NOMO-1 treated with dmso at 0.1 percent for 144 hours (cell line): ENCODE measurements at regions not wholly inside any gene's neighbourhood (a gene's known extent, or its start where the extent isn't known, plus 50 kb on each side); places are given as distances from the start of the nearest gene placed in this dataset.

ENCODE experiments used
- DNase-seq: peaks from one replicate; lab custom pipeline; 2025; ENCODE audit not compliant: unreplicated experiment; lab: John Stamatoyannopoulos, UW

DNA sequence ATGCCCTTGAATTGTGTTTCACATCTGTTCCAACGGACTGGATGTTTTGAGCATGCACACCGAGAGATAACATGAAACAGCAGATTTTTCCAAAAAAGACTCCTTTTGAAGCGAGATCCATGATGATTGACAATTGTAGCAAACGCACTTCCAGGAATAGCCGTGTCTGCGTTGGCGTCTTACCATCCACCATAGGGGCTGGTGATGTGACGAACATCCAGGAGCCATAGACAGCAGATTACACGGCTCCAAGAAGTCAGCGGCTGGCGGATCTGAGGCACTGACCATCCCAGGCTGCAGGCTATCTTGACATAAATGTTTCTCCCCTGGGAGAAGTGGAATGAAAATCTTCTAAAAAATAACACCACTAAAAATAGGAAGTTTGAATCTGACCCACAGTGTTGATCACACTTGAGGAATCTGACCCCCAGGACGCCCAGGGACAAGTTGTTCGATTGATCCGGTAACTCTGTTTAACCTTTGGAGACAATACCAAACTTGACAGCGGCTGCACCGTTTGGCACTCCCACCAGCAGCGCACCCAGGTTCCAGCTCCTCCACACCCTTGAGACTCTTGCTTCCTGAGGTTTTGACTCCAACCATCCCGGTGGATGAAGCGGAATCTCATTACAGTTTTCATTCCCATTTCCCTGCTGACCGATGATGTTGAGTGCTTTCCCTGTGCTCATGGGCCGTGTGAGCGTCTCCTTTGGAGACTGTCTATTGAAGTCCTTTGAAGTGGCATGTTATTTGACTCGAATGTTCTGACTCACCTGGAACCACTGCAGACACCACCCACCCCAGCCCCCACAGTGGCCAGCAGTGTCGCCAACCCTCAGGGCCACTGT lies 140.0 kb upstream of the GPC1 start:
- DNase-seq = no peak

GRCh38 chr2:240296104-240296406 lies 139.4 kb upstream of the GPC1 start:
- no peak for DNase-seq

DNA sequence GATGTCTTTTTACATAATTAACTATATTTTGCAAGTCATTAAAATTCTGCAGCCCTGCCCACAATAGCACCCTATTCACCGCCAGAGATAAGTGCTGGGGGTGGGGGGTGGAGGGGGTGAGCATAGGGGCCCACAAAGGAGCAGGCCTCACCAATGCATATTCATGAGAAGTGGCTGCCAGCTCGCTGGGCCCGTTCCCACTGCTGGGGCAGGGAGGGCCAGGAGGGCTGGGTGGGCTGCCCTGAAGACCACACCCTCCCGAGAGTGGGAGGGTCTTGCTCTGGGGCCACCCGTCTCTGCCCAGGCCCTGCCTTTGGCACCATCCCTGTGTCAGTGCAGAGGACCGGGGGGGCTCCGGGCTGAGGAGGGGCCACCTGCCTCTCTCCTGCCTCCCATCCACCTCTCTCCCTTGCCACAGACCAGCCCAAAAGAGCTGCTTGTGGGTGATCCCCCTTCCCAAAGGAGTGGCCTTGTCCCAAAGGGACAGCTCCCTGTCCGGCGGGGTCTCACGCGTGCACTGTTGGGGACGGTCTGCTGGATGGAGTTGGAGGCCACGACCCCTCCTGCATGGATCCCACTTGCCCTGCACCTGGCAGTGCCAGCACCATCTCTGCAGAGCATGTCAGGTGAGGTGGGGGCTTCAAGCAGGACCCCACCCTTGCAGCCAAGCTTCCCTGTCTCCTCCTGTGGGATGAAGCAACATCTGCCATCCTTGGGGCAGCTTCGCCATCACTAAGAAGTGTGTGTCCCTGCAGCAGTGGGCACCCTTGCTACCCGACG lies 138.8 kb upstream of the GPC1 start:
- DNase-seq = no peak

- DNase-seq = no peak
Observed at GRCh38 chr2:240297256-240298116, 138.0 kb upstream of the GPC1 start.

DNA sequence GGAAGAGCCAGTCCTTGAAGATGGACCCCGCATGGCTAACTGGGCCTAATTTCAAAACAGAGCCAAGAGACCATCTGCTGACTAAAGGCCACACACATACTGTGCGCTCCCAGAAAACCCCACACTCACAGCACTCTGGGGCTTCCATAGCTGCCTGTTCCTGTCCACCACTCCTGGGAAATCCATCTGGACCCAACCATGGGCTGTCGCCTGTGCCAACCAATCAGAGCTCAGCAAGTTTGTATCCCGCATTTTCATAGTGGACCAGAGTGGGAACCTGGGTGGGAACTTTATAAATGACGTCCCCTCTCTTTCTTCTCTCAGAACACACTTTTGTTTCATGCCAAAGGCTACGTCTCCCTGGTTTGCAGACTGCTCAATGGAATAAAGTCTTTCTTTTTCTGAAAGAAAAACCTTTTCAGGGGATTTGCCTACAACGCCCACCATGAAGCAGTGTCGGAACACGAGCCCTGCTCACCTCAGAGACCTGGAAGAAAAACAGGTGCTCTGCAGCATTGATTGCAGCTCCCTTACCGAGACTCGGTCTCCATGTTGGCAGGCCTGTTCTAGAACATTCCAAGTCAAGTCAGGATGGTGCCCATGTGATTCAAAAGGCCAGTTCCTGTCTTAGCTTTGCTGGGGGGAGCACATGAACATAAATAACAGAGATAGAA lies 137.2 kb upstream of the GPC1 start:
- no peak for DNase-seq

GRCh38 chr2:240298803-240299709 lies 136.4 kb upstream of the GPC1 start:
- DNase-seq = no peak

GRCh38 chr2:240299710-240300068 lies 135.8 kb upstream of the GPC1 start:
- no peak for DNase-seq

GRCh38 chr2:240300261-240300821 lies 135.1 kb upstream of the GPC1 start:
- DNase-seq = no peak

- DNase-seq = no peak
Observed at GRCh38 chr2:240300840-240301239, 134.6 kb upstream of the GPC1 start.

GRCh38 chr2:240301256-240301795 lies 134.1 kb upstream of the GPC1 start:
- DNase-seq = no peak

- no peak for DNase-seq
Observed at GRCh38 chr2:240302041-240302440, 133.4 kb upstream of the GPC1 start.

DNA sequence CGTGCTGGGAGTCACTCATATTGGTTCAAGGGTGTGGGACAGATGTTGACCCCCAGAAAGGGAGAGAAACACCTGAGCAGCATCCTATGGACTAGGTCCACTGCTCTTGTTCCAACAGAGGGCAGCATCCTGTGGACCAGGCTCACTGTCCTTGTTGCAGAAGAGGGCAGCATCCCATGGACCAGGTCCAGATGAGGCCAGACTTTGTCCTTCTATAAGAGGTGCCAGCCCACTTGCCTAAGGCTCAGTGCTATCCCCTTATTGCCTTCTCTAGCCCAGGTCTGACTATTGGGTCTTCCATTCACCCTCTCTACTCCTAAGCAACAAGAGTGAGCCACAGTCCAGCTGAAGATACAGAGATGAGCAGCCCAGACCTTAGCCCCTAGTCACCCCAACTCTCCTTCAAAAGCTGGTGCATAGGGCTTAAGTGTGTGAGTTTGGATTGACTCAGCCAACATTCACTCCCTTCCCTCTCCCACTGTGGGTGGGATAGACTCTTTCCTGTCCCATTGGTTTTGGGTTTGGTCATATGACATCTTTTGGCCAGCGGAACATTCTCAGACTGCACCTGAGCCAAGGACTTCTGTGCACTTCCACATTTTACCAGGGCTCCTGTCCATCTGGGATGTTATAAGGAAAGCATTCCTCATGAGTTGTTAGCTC lies 132.4 kb upstream of the GPC1 start:
- DNase-seq = no peak

DNA sequence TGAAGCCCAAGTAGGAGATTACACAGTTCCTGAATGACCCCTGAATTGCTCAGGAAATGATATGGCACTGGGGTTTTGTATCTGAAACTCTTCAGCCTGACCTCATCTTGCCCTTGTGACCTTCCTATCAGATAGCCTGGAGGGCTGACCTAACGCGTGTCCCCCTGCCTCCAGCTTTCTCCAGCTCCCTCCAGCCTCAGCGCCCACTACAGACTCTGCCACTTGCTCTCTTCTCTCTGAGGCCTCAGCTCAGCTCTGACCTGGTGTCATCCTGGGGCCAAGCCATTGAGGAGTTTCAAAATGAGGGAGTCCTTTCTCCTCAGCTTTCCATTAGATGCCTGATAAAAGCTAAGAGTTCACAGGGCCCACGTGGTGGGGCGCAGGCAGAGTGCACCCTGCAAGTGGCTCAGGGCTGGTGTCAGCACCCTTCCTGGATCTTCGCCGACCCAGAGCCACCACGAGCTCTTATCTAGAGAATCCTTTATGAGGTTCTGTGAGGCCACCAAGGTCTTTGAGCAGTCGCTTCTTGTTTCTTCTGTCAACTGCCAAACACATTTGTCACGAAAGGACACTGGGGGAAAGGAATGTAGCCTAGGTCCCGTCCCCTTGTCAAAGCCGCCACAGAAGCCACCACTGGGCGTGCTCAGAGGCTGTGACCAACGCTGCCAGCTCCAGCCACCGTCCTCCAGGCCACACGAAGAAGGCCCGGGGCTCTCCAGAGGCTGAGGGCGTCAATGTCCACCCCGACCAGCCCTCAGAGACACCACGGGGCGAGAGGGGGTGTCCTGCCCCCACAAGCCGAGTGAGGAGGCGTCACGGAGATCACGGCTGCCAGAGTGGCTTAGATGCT lies 131.3 kb upstream of the GPC1 start:
- no peak for DNase-seq

DNA sequence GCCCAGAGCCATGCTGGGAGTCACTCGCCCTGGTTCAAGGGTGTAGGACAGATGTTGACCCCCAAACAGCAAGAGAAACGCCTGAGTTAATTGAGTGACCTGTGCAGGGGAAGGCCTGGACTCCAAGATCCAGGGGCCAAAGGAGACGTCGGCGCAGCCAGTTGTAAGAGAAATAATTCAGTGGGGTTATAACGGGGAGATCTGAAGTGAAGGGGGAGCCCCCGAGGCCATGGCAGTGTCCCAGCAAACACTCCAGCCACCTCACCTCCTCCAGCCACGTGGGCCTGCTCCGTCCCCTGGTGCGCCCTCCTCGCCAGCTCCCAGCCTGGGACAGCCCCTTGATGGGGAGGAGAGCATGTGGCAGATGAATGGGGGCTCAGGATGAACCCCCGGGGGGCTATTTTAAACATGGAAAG lies 130.7 kb upstream of the GPC1 start:
- no peak for DNase-seq

DNA sequence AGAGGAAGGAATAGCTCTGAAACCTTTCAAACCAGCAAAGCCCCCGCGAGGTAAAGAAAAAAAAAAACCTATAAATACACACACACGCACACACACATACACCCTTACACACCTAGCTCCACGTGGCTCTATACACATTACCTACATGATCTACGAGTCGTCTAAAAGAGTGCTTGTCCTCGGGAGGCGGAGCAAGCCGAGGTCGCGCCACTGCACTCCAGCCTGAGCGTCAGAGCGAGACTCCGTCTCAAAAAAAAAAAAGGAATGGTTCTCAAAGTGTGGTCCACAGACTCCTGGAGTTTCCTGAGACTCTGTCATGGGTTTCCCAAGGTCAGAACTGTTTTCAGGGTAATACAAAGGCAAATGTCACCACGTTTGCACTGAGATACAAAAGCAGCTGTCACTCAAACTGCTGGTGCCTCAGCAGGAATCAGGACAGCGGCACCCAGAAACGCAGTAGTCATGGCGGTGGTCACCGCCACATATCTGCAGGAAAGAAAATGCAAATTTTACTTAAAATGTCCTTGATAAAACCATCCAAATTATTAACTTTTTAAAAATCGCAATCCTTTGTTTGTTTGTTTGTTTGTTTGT lies 130.0 kb upstream of the GPC1 start:
- DNase-seq = no peak

GRCh38 chr2:240306185-240306584 lies 129.3 kb upstream of the GPC1 start:
- no peak for DNase-seq

GRCh38 chr2:240308111-240308651 lies 127.3 kb upstream of the GPC1 start:
- no peak for DNase-seq
